Esophagus (tissue), 2 donors: ENCODE measurements at regions not wholly inside any gene's neighbourhood (a gene's known extent, or its start where the extent isn't known, plus 50 kb on each side); places are given as distances from the start of the nearest gene placed in this dataset.

Source experiments
- H3K27ac ChIP-seq, 2 donors: one replicate each; pipeline ENCODE4 v1.5.1; 2013; ENCODE audit warnings: low read depth in 2 of 2, mild to moderate bottlenecking in 2 of 2, inconsistent platforms in 1 of 2, low read length in 1 of 2, moderate library complexity in 1 of 2
- H3K27me3 ChIP-seq, 2 donors: one replicate each; pipeline ENCODE4 v1.6.1; 2013; ENCODE audit warnings: low read length in 2 of 2, control low read depth in 1 of 2, mild to moderate bottlenecking in 1 of 2; ENCODE audit not compliant: insufficient read depth in 2 of 2, control insufficient read depth in 1 of 2
- H3K36me3 ChIP-seq, 2 donors: one replicate each; pipeline ENCODE4 v1.6.1; 2013; ENCODE audit warnings: low read length in 1 of 2; ENCODE audit not compliant: control insufficient read depth in 2 of 2, insufficient read depth in 2 of 2
- H3K4me1 ChIP-seq, 2 donors: one replicate each; pipeline ENCODE4 v1.6.1; 2013; ENCODE audit warnings: low read length in 1 of 2; ENCODE audit not compliant: control insufficient read depth in 2 of 2, insufficient read depth in 2 of 2
- H3K4me3 ChIP-seq, 2 donors: one replicate each; pipeline ENCODE4 v1.5.1; 2013; ENCODE audit warnings: low read length in 2 of 2, mild to moderate bottlenecking in 2 of 2, low read depth in 1 of 2, moderate library complexity in 1 of 2
- H3K9me3 ChIP-seq, 2 donors: one replicate each; pipeline ENCODE4 v1.6.1; 2013; ENCODE audit warnings: mild to moderate bottlenecking in 2 of 2, low read depth in 1 of 2, low read length in 1 of 2, moderate library complexity in 1 of 2; ENCODE audit not compliant: control insufficient read depth in 2 of 2, insufficient read depth in 1 of 2
- WGBS, 2 donors: extraction: QIAGEN DNeasy Blood & Tissue Kit; methylation state at CpG; one replicate each; pipeline ENCODE4 v1.1.7; 2013; 5-methylcytosine and 5-hydroxymethylcytosine counted together
- donor health status: healthy with polysubstance abuse.
- donor health status: Bipolar disorder and iron deficiency.

DNA sequence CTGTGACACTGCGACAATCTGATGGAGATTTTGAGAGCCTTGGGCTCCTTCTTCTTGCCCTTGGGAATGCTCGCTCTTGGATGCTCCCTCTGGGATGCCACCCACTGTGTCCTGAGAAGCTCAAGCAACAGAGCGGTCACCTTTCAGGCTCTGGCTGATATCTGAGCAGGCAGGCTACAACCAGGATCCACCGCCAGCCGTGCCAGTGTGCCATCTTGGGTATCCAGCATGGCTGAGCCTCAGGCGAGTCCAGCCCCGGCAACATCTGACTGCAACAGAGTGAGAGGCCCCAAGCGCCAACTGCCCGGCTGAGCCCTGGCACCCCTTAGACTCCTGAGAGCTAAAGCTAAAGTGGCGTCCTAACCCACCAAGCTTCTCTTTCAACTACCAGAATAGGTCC lies 202.1 kb downstream of the IRX2 start:
- Histone ChIP-seq H3K4me1 (no peaks in the 10 kb centered on the region), H3K27ac (no peak overlapping the region), H3K36me3 (no peaks in the 10 kb centered on the region), H3K27me3 (no peaks in the 10 kb centered on the region), H3K4me3 (no peak overlapping the region), H3K9me3 (peaks cover 0 to 3% of the 10 kb centered on the region in 2 donors)
- WGBS, 2 donors: 93 to 94% methylated on average over 10 of the region's 10 CpGs

DNA sequence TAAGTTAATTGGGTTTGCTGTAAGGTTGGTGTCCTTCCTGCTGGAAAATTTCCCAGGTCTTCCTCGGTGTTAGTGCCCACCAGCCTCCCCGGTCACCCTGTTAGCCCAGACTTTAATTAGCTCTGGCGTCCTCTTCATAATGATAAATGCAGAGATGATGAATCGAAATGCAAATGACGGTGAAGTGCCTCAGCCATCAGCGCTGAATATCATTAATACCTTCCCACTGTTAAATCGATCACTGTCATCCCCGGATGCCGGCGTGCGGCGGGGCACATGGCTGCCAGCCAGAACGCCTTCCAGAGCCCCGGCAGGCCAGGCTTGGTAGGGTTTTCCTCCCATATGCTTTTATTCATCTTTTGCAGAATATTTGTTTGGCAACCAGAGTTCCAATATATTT lies 204.5 kb downstream of the IRX2 start:
- 82 to 85% methylated on average over 14 of the region's 14 CpGs for WGBS, 2 donors
- H3K36me3 ChIP-seq: no peaks in the 10 kb centered on the region
- H3K9me3 ChIP-seq: peaks cover 2 to 3% of the 10 kb centered on the region in 2 donors
- no peak overlapping the region for H3K27ac ChIP-seq
- H3K4me3 ChIP-seq: no peak overlapping the region
- no peaks in the 10 kb centered on the region for H3K27me3 ChIP-seq
- no peaks in the 10 kb centered on the region for H3K4me1 ChIP-seq

DNA sequence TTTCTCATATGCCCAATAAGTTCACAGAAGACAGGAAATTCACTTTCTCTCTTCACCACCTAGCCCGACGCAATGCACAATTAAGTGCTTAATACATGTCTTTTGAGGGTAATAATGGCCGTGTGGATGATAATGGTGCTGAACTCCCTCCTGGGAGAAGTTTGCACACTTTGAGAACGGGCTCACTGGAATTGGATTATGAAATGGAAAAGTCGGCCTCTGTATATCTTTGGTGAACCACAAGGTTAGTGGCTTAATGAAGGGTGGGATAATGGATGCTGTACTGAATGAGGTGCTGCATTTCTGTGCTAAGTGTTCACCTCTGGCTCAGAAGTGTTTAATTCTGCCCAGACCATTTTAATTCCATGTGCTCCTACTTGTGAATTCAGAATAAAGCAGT lies 207.5 kb downstream of the IRX2 start:
- 82 to 87% methylated on average over 5 of the region's 5 CpGs for whole genome bisulfite sequencing, 2 donors
- H3K4me3 ChIP-seq: no peak overlapping the region
- H3K36me3 ChIP-seq: no peaks in the 10 kb centered on the region
- no peaks in the 10 kb centered on the region for H3K27me3 ChIP-seq
- no peaks in the 10 kb centered on the region for H3K4me1 ChIP-seq
- H3K9me3 ChIP-seq: peaks cover 3 to 9% of the 10 kb centered on the region in 2 donors
- H3K27ac ChIP-seq: no peak overlapping the region

DNA sequence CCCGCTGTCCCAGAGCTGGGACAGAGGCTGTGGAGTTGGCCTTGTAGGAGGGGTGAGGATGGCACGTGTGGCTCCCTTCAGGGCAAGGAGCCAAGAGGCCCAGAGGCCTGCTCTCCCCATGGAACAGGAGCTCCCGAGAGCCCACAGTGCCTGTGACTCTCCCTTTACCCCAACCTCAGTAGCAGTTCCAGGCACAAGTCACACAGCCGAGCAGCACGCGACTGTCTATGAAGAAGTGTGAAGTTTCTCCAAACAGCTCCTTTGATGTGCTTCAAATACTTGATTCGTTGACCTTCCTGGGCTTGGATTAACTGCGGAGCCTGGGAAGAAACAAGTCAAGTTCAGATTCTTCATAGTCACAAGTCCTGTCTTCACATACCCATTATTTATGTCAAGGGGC lies 208.7 kb downstream of the IRX2 start:
- Histone ChIP-seq H3K4me3 (no peak overlapping the region), H3K27me3 (no peaks in the 10 kb centered on the region), H3K27ac (no peak overlapping the region), H3K9me3 (peaks cover 3 to 9% of the 10 kb centered on the region in 2 donors), H3K4me1 (no peaks in the 10 kb centered on the region), H3K36me3 (no peaks in the 10 kb centered on the region)
- 71 to 73% methylated on average over 8 of the region's 8 CpGs for WGBS, 2 donors

DNA sequence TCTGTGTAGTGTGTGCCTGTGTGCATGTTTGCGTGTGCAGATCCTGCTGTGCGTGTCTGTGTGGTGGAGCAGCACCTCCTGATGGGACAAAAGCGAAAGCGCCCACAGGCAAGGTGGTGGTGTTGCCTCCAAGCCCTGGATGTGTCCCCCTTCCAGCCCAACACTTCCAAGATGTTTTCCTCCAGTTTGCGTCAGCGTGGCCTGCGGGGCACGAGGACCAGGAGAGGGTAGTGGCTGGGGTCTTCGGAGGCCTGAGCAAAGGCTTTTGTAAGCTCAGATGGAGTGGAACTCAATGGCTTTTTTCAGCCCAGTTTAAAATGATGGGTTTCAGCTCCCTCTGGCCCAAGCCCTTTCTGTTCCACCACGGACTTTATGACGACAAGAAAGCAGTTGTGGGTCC lies 209.5 kb downstream of the IRX2 start:
- H3K4me3 ChIP-seq: no peak overlapping the region
- H3K36me3 ChIP-seq: no peaks in the 10 kb centered on the region
- H3K27ac ChIP-seq: no peak overlapping the region
- H3K4me1 ChIP-seq: no peaks in the 10 kb centered on the region
- H3K27me3 ChIP-seq: no peaks in the 10 kb centered on the region
- H3K9me3 ChIP-seq: peaks cover 3 to 9% of the 10 kb centered on the region in 2 donors
- 91 to 94% methylated on average over 11 of the region's 11 CpGs for WGBS, 2 donors

DNA sequence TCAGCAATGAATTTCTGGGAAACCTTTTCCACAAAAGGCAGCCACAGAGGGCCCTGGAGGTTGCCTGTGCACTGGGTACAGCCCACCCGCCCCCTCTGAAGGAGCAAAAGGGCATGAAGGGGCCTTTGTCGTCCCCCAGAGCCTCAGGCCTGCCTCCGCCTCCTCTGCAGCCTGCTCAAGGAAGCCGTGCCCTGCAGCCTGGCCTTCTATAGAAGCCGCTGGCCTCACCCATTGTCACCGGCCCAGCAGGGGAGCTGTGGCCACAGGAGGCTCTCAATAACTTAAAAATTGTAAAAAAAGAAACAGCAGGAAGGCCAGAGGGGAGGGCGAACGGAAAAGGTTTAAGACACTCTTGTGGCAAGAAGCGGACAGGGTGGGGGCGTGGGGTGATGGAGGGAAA lies 213.3 kb downstream of the IRX2 start:
- Histone ChIP-seq H3K4me1 (no peaks in the 10 kb centered on the region), H3K27me3 (no peaks in the 10 kb centered on the region), H3K4me3 (no peak overlapping the region), H3K27ac (no peak overlapping the region), H3K9me3 (peaks cover 8 to 16% of the 10 kb centered on the region in 2 donors), H3K36me3 (no peaks in the 10 kb centered on the region)
- 54 to 56% methylated on average over 10 of the region's 10 CpGs for WGBS, 2 donors

DNA sequence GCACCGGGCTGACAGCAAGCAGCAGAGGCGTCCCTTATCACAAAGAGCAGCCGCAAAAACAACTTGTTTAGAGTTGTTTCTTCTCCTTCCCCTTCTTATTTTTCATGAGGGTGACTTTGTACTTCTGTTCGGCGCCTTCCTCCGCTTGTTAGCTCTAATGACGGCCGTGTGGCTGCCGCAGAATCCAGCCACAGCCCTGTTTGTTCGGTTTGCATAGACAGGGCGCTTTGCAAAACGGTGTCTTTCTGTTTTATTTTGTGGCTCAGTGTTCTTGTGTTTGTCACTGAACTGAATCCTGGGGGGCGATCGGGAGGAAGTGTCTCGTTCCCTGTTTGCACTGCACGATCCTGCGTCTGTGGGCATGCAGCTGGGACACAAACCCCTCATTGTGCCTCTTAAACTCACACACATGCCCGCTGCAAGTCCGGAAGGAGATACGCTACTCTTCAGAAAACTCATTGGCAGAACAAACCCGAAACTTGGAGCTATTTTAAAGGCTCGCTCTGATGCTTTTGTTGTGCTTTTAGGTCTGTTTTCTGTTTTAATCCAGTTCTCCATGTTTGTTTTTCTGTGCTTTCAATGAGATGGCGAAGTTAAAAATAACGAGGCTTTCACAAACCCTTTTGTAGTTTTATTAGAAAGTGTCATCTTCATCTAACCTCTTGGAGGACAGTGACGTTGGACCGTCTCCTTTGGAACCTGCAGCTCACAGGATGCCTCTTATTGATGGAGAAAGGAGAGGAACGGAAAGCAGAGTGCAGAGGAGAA lies 213.9 kb downstream of the IRX2 start:
- Histone ChIP-seq H3K27ac (no peak overlapping the region), H3K36me3 (no peaks in the 10 kb centered on the region), H3K9me3 (peaks cover 8 to 16% of the 10 kb centered on the region in 2 donors), H3K4me3 (no peak overlapping the region), H3K4me1 (no peaks in the 10 kb centered on the region), H3K27me3 (no peaks in the 10 kb centered on the region)
- 62 to 67% methylated on average over 27 of the region's 27 CpGs for WGBS, 2 donors

DNA sequence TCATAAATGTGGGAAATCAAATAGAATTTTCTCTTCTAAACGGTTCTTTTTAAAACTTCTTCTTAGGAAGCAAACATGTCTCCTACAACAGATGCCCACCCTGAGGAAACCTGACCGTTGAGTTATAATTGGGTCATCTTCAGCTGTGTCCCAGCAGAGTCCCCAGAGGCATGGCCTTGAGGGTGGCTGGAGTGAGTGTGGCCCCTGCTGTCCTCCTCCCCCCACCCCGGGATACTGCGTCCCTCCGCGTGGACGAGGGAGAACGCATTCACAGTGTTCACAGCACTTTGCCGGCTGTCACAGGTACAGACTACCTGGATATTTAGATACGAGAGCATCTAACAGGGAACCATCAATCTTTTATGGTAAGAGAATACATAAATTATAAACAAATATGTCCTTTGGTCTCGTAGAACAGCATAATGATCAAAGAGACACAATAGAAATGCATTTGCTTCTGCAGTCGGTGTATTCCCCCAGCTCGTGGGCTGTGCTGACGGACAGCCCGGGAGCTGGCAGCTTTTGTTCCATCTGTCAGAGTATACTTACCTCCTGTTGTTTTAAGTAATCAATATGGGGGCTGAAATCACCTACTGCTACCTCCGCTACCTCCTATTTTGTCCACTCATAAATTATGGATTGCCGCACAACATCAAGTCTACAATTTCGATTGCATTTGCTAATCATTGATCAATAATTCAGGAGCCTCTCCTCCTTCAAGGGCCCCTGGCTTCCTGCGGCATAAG lies 214.7 kb downstream of the IRX2 start:
- H3K4me3 ChIP-seq: no peak overlapping the region
- no peaks in the 10 kb centered on the region for H3K4me1 ChIP-seq
- peaks cover 8 to 13% of the 10 kb centered on the region in 2 donors for H3K9me3 ChIP-seq
- no peaks in the 10 kb centered on the region for H3K27me3 ChIP-seq
- WGBS, 2 donors: 72 to 78% methylated on average over 19 of the region's 19 CpGs
- H3K27ac ChIP-seq: no peak overlapping the region
- H3K36me3 ChIP-seq: no peaks in the 10 kb centered on the region

DNA sequence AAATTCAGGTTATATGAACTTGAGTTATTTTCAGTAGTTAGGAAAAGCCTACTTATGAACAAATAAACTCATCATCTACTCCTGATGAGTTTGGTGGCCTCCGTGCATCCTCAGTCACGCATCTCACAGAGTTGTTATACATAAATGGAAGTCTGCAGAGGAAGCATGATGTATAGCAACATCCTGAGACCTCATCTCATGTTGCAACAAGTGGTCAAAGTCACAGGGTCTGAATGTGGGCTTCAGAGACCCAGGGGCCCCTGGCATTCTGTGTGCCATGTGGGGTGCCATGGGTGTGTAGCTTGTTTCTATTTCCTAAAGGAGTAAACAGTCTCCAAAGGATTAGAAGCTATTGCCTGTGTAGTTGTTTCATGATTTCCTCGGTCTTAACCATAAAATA lies 216.5 kb downstream of the IRX2 start:
- no peak overlapping the region for H3K27ac ChIP-seq
- H3K4me1 ChIP-seq: no peaks in the 10 kb centered on the region
- no peaks in the 10 kb centered on the region for H3K27me3 ChIP-seq
- H3K36me3 ChIP-seq: no peaks in the 10 kb centered on the region
- 78 to 82% methylated on average over 3 of the region's 3 CpGs for WGBS, 2 donors
- H3K9me3 ChIP-seq: peaks cover 8 to 10% of the 10 kb centered on the region in 2 donors
- H3K4me3 ChIP-seq: no peak overlapping the region

DNA sequence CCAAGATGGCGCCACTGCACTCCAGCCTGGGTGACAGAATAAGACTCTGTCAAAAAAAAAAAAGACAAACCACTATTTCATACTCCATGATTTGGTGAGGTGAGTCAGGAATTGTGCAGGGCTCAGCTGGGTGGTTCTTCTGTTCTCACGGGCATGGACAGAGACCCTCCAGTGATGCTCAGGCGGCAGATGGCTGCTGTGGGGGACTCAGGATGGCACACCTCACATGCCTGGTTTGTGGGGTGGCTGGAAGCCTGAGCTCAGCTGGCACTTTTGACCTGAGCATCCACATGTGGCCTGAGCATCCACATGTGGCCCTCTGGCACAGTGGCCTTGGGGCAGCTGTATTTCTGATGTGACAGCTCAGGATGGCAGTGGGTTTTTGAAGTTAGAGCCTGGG lies 217.2 kb downstream of the IRX2 start:
- WGBS, 2 donors: 84 to 90% methylated on average over 3 of the region's 3 CpGs
- peaks cover 8 to 10% of the 10 kb centered on the region in 2 donors for H3K9me3 ChIP-seq
- H3K4me1 ChIP-seq: no peaks in the 10 kb centered on the region
- no peaks in the 10 kb centered on the region for H3K27me3 ChIP-seq
- H3K27ac ChIP-seq: no peak overlapping the region
- no peak overlapping the region for H3K4me3 ChIP-seq
- no peaks in the 10 kb centered on the region for H3K36me3 ChIP-seq
